Neural progenitor cell (in vitro differentiated cells): ENCODE measurements at regions not wholly inside any gene's neighbourhood (a gene's known extent, or its start where the extent isn't known, plus 50 kb on each side); places are given as distances from the start of the nearest gene placed in this dataset.

Source experiments
- CTCF ChIP-seq: fragments of 200-600 bp; sonication (generic); IDR thresholded peaks from 2 replicates; pipeline ENCODE4 v1.5.1; 2017; ENCODE audit warnings: antibody characterized with exemption, mild to moderate bottlenecking
- EZH2 ChIP-seq: fragments of 200-600 bp; sonication (generic); IDR thresholded peaks from 2 replicates; pipeline ENCODE4 v1.6.1; 2017; ENCODE audit warnings: antibody characterized with exemption, mild to moderate bottlenecking, moderate library complexity
- EZH2phosphoT487 ChIP-seq: fragments of 200-600 bp; sonication (generic); IDR thresholded peaks from 2 replicates; pipeline ENCODE4 v1.6.1; 2017; ENCODE audit warnings: antibody characterized with exemption

GRCh38 chr9:129235931-129236331 lies 57.9 kb upstream of the IER5L start:
- TF ChIP-seq CTCF (no peak), EZH2 (no peak), EZH2phosphoT487 (no peak)
